Coronary artery (tissue), 2 donors: ENCODE measurements at regions not wholly inside any gene's neighbourhood (a gene's known extent, or its start where the extent isn't known, plus 50 kb on each side); places are given as distances from the start of the nearest gene placed in this dataset.

ENCODE experiments used
- DNase-seq: peaks from one replicate; pipeline ENCODE4 v3.0.0-alpha.2; 2017; ENCODE audit warnings: low spot score
- H3K27ac ChIP-seq, 2 donors: fragments of 200-600 bp; sonication (generic); one replicate each; pipeline ENCODE4 v1.5.1; 2016 to 2019
- H3K4me3 ChIP-seq: fragments of 200-600 bp; sonication (generic); 2 replicates; pipeline ENCODE4 v1.5.1; 2016; ENCODE audit warnings: mild to moderate bottlenecking, moderate library complexity
- CTCF ChIP-seq: fragments of 200-600 bp; sonication (generic); IDR thresholded peaks from one replicate; pipeline ENCODE4 v1.5.1; 2019; ENCODE audit warnings: antibody characterized with exemption

DNA sequence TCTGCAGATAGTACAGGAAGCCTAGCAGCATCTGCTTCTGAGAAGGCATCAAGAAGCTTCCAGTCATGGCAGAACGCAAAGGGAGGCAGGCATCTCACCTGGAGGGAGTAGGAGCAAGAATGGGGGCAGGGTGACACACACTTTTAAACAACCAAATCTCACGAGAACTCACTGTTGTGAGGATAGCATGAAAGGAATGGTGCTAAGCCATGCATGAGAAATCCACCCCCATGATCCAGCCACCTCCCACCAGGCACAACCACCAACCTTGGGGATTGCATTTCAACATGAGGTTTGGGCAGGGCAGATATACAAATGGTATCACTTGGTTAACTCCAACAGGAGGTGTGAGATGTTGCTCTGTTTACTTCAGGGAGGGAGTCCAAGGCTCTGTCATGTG lies 612.0 kb upstream of the KIRREL3 start:
- Histone ChIP-seq H3K4me3 (no peak overlapping the region), H3K27ac (no peak overlapping the region)
- TF ChIP-seq CTCF = no peak
- DNase-seq = no peak

GRCh38 chr11:127609025-127609773 lies 608.6 kb upstream of the KIRREL3 start:
- Histone ChIP-seq H3K27ac (no peak overlapping the region), H3K4me3 (no peak overlapping the region)
- DNase-seq = no peak
- TF ChIP-seq CTCF = no peak

- TF ChIP-seq CTCF = no peak
Measured at GRCh38 chr11:127607487-127608085, 607.0 kb upstream of the KIRREL3 start.

DNA sequence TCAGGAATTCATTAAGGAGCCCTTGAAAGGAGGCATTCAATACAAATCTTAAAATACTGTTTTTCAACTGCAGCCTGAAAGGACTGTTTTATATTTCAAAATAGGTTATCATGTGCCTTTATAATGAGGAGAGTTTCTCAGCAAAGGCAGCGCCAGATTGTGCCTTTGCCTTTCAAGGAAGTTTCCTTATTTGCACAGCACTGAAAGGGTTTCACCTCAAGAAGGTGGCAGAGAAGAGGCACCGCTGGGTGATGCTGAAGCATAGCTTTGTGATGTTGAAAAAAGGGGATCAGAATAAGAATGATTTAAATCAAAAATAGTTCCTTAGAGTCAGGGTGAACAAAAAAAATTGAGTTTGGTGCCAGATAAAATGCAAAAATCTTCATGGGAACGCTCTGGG lies 601.0 kb upstream of the KIRREL3 start:
- Histone ChIP-seq H3K27ac (no peak overlapping the region), H3K4me3 (no peak overlapping the region)
- no peak for DNase-seq
- no peak for TF ChIP-seq CTCF

More at GRCh38 chr11:127607487-127608085, 607.0 kb upstream of the KIRREL3 start:
- no peak overlapping the region for H3K27ac ChIP-seq
- H3K4me3 ChIP-seq = no peak overlapping the region
- no peak for DNase-seq

- H3K4me3 ChIP-seq = no peak overlapping the region
- H3K27ac ChIP-seq = no peak overlapping the region
- no peak for DNase-seq
- no peak for TF ChIP-seq CTCF
Measured at GRCh38 chr11:127600674-127601073, 600.1 kb upstream of the KIRREL3 start.

- Histone ChIP-seq H3K27ac (no peak overlapping the region), H3K4me3 (no peak overlapping the region)
- no peak for TF ChIP-seq CTCF
- no peak for DNase-seq
Measured at GRCh38 chr11:127598476-127598875, 597.9 kb upstream of the KIRREL3 start.

DNA sequence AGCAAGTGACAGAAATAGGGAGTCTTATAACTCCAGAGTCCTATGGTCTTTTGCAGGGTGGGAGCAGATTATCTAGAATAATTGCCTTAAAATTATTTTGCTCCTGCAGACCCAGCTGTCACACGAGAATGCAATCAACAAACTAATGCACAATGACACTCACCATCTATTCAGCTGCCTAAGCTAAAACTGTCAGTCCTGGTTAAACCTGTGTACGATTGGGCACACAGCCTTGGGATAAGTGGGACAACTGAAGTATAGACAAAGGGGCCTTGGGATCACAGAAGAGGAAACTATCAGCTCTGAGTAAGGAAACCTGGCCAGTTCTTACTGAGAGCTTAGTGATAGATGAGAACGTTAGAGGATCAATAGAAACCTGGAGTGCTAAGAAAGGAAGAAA lies 595.9 kb upstream of the KIRREL3 start:
- DNase-seq = no peak
- Histone ChIP-seq H3K4me3 (no peak overlapping the region), H3K27ac (no peak overlapping the region)
- no peak for TF ChIP-seq CTCF
